ENCODE measurements at regions not wholly inside any gene's neighbourhood (a gene's known extent, or its start where the extent isn't known, plus 50 kb on each side); places are given as distances from the start of the nearest gene placed in this dataset.
A peak's percentile ranks its signal among the peaks of the same experiment; 100 is the strongest.

DNA sequence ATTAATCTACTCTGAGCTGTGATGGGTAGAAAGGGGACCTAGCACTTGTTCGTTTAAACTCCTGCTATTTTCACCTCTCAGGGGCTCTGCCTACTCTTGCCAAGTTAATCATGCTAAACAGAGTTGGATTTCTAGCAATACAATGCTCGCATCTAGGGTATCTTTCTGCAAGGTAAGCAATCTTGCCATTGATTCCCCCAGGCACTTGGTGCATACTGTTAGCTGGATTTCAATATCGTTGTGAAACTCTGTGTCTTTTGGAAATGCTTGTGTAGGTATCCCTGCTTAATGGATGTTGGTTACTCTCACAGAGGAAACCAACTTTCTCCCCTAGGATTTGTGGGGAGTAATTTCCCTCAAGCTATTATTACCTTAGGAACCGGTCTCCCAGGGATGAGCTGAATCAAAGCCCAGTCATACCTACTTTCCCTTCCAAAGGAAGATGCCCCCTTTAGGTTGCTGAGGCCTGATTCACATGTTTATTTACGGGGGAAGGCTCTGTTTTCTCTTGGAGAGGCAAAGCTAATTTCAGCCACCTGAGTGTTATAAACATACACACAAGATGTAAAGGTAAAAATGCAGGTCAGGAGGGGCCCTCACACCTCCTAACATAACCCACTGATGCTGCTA is 366.8 kb downstream of the FBXW7 start:
- Mint-ChIP-seq H3K27ac (no peak overlapping the region), H3K36me3 (ENCODE audit: insufficient read depth) (no peaks in the 10 kb centered on the region), H3K4me3 (ENCODE audit: low read depth) (no peak overlapping the region), H3K27me3 (peaks cover 9% of the 10 kb centered on the region), H3K9me3 (ENCODE audit: low read depth) (no peaks in the 10 kb centered on the region), H3K4me1 (ENCODE audit: low read depth) (no peaks in the 10 kb centered on the region)
- TF ChIP-seq, protein P1, sequence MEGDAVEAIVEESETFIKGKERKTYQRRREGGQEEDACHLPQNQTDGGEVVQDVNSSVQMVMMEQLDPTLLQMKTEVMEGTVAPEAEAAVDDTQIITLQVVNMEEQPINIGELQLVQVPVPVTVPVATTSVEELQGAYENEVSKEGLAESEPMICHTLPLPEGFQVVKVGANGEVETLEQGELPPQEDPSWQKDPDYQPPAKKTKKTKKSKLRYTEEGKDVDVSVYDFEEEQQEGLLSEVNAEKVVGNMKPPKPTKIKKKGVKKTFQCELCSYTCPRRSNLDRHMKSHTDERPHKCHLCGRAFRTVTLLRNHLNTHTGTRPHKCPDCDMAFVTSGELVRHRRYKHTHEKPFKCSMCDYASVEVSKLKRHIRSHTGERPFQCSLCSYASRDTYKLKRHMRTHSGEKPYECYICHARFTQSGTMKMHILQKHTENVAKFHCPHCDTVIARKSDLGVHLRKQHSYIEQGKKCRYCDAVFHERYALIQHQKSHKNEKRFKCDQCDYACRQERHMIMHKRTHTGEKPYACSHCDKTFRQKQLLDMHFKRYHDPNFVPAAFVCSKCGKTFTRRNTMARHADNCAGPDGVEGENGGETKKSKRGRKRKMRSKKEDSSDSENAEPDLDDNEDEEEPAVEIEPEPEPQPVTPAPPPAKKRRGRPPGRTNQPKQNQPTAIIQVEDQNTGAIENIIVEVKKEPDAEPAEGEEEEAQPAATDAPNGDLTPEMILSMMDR (IDR thresholded peaks at IDR 0.05; ENCODE audit: unreplicated experiment): no peak
- no peak for DNase-seq (ENCODE audit: low spot score, unreplicated experiment)

DNA sequence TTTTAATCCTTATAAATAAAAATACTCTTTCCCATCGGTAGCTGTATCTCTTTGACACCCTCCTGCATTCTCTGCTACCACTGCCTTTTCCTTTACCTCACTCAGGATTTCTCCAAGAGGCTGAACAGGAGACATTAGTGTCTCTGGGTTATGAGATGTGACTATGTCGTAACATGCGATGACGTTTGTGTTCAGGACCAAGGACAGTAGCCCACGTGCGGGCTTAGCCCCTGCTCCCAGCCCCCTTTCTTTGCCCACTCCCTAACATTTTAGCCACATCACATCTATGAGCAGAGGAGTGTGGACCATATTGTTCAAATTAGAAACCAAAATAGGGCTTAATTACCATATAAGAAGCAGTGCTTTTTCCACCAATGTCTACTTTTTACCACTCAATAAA is 369.3 kb downstream of the FBXW7 start:
- no peak overlapping the region for H3K27ac Mint-ChIP-seq
- DNase-seq (ENCODE audit: low spot score, unreplicated experiment): peak; percentile 37
- no peak overlapping the region for H3K4me3 Mint-ChIP-seq (ENCODE audit: low read depth)
- no peaks in the 10 kb centered on the region for H3K9me3 Mint-ChIP-seq (ENCODE audit: low read depth)
- H3K27me3 Mint-ChIP-seq: peaks cover 13% of the 10 kb centered on the region
- H3K36me3 Mint-ChIP-seq (ENCODE audit: insufficient read depth): no peaks in the 10 kb centered on the region
- H3K4me1 Mint-ChIP-seq (ENCODE audit: low read depth): no peaks in the 10 kb centered on the region
- TF ChIP-seq, protein P1 (IDR thresholded peaks at IDR 0.05; ENCODE audit: unreplicated experiment): no peak

DNA sequence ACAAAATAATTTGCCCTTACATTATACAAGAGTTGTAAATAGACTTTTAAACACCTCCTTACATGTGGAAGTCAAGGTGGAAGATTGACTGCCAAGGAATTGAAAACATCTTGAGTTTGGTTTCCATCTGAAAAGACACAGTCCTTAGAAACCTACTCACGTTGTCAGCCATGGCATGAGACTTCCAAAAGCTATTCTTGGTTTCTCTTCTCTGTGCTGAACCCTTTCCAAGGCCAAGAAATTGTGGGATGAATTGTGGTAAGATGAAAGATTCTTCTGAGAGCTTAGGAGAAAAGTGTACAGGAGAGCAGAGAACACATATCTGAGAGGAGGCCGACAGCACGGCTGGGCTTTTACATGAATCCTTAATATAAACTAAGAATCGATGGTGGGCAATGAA is 370.0 kb downstream of the FBXW7 start:
- no peak for DNase-seq (ENCODE audit: low spot score, unreplicated experiment)
- H3K4me3 Mint-ChIP-seq (ENCODE audit: low read depth): no peak overlapping the region
- H3K4me1 Mint-ChIP-seq (ENCODE audit: low read depth): no peaks in the 10 kb centered on the region
- no peaks in the 10 kb centered on the region for H3K36me3 Mint-ChIP-seq (ENCODE audit: insufficient read depth)
- H3K27ac Mint-ChIP-seq: no peak overlapping the region
- H3K27me3 Mint-ChIP-seq: peaks cover 17% of the 10 kb centered on the region
- H3K9me3 Mint-ChIP-seq (ENCODE audit: low read depth): no peaks in the 10 kb centered on the region
- TF ChIP-seq, protein P1 (IDR thresholded peaks at IDR 0.05; ENCODE audit: unreplicated experiment): no peak

DNA sequence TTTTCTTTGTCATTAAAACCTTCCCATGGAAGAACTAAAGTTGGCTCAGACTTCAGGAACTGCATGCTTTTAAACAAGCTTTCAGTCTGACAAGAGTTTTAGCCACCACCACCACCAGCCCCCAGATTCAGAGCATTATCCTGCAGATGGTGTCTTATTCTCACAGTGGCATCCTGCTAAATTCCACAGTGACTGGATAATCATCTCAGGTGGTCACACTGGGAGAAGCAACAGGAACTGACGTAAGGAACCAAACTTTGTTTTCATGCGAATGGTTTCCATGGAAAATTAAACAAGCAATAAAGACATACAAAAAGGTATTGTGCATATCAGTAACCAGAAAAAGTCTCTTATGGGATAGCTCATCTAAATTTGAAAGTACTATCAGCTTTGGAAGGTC is 370.7 kb downstream of the FBXW7 start:
- Mint-ChIP-seq H3K27ac (no peak overlapping the region), H3K4me3 (ENCODE audit: low read depth) (no peak overlapping the region), H3K27me3 (peaks cover 17% of the 10 kb centered on the region), H3K9me3 (ENCODE audit: low read depth) (no peaks in the 10 kb centered on the region), H3K4me1 (ENCODE audit: low read depth) (no peaks in the 10 kb centered on the region), H3K36me3 (ENCODE audit: insufficient read depth) (no peaks in the 10 kb centered on the region)
- TF ChIP-seq, protein P1 (IDR thresholded peaks at IDR 0.05; ENCODE audit: unreplicated experiment): no peak
- DNase-seq (ENCODE audit: low spot score, unreplicated experiment): no peak

DNA sequence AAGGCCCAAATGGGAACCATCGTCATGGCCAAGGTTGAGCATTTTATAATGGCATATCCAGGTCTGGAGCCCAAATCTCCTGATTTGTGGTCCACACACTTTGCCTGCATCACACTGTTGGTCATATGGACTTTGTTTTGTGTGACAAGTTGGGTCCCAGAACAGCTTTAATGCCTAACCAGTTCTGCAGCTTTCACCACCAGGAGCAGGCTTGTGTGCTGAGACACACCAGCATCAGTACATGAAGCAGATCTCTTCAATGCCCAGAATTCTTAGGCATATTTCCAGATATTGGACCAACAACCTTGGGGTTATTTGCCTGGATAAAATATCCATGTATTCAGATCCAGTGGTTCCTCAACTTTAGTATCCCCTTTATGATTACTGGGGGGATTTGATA is 371.3 kb downstream of the FBXW7 start:
- Mint-ChIP-seq H3K27me3 (peaks cover 17% of the 10 kb centered on the region), H3K9me3 (ENCODE audit: low read depth) (no peaks in the 10 kb centered on the region), H3K36me3 (ENCODE audit: insufficient read depth) (no peaks in the 10 kb centered on the region), H3K27ac (no peak overlapping the region), H3K4me3 (ENCODE audit: low read depth) (no peak overlapping the region), H3K4me1 (ENCODE audit: low read depth) (no peaks in the 10 kb centered on the region)
- no peak for DNase-seq (ENCODE audit: low spot score, unreplicated experiment)
- TF ChIP-seq, protein P1 (IDR thresholded peaks at IDR 0.05; ENCODE audit: unreplicated experiment): no peak

Measured in progenitor cell of endocrine pancreas (in vitro differentiated cells).